Activated CD4-positive, alpha-beta T cell treated with anti-CD3 and anti-CD28 coated beads, Interleukin-2, Interleukin-4, amounts not matched to agents 100 ng/mL and 50 ng/mL, durations not matched to agents 16 hours and 8 hours (primary cell): ENCODE measurements at regions not wholly inside any gene's neighbourhood (a gene's known extent, or its start where the extent isn't known, plus 50 kb on each side); places are given as distances from the start of the nearest gene placed in this dataset.
"Not testable (repeated sequence)": the region's sequence is repeated elsewhere in the genome, so short reads cannot be mapped to it uniquely, and the experiment has no call there.

Source experiments
- DNase-seq: peaks from one replicate; pipeline ENCODE4 v3.0.0-alpha.2; 2020; ENCODE audit warnings: low spot score

DNA sequence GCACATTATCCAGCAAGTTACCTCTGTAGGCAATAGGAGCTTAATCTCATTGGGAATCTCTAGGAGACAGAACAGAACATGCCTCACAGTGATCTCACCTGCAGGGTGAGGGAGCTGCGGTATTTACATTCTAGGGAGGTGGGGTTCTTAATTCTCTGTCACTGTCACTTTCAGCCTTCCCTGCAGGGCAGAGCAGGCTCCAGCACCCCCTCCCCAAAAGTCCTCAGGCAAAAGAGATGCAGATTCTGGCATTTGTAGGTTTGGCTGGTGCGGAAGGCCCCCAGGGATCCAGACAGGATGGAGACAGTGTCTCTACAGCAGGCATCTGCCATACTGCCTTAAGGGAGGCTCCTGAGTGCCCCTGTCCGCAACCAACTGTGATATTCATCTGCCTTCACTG lies 166.4 kb upstream of the ATP6AP2 start:
- DNase-seq: no peak

DNA sequence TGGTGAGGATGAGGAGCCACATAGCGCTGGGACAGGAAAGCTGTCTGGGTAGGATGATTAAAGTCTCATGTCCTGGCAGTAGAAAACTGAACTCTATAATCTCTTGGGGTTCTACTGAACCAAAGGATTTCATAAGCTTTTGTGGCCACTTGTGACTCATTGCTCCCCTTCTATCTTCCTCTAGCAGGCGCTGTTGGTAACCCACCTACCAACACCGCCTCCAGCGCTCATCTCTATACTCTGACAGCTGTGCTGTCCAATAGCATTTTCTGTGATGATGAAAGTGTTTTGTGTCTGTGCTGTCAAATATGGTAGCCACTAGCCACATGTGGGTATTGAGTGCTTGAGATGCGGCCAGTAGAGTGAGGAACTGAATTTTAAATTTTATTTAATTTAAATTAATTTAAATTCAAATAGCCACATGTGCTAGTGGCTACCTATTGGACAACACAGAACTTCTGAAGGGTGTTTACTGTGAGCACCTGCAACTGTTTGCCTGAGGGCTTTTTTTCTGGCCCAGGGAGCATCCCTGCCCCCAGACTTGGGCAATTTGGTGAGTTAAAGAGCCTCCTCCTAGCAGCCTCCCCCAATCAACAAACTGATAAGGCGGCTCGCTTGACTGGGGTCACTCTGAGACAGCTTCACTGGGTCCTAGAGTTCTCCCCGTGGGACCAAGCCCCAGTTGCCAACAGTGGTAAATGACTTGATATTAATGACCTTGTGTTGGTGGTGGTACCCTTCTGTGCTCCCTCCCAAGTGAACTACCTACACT lies 169.2 kb upstream of the ATP6AP2 start:
- peak; percentile 19 for DNase-seq

- no peak for DNase-seq
Measured at GRCh38 chrX:40410859-40411258, 169.9 kb upstream of the ATP6AP2 start.

DNA sequence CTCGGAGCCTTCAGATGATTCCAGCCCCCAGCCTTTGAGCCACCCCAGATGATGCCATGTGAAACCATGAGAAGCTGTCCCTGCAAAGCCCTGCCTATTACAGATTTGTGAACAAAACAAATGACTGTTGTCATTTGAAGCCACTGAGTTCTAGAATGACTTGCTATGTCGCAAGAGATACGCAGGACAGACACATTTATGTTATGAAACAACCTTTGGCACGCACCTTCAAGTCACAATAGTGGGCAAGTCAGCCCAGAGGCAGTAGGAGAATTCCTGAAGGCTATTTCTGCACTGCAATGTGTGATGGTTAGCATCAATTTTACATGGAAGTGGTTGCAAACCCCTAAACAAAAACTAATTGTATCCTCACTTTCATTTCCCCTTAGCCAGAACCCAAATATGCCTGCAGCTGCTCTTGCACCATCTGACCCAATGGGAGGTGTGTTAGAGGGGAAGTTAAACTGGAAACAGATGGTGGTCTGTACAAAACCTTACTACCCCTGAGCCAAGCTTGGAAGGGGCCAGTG lies 174.4 kb upstream of the ATP6AP2 start:
- no peak for DNase-seq

DNA sequence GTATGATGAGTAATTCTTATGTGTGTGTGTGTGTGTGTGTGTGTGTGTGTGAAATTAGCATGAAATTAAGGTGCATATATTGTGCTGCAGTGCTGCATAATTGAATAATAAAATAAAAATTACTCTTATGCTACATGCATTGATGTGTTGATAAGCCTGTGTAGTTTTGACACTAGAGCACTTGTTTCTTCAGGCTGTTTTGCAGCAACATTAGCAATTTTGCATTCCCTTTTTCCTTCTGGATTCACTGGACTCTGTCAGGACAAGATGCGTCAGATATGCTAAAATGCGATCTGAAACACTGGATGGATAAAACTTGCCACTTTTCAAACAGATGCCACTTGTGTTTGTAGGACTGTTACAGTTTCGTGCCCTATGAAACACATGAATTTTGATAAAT lies 175.4 kb upstream of the ATP6AP2 start:
- DNase-seq: no peak

GRCh38 chrX:40403757-40404156 lies 177.0 kb upstream of the ATP6AP2 start:
- DNase-seq: no peak

DNA sequence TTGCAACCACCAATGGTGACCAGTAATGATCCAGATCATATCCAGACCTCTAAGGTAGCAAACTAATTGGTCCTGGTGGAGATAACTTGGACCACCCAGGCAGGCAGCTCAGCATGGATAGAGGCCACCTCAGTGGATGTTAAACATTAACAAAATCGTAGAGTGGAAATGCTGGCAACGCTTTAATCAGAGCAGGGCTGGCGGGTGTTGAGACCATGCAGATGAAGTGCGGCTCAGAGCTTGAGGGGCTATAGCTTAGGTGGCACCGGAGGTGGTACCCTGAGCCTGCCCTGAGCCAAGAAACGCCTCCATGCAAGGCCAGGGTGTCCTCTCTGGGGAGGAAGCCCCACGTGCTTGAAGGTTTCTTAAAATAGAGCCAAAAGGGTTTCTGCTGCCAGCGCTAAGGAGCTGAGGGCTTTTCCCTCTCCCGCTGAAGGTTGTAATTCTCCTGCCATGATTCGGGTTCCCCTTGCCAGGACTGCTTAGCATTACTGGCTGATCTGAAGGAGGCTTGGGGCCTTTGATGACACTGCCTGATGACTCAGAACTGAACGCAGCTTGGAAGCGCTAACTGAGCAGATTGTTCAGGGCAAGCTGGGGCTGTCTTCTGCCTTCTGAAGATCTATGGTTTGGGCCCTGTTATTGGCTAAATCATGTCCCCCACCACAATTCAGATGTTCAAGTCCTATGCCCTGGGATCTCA lies 177.8 kb upstream of the ATP6AP2 start:
- peak; percentile 35 for DNase-seq

DNA sequence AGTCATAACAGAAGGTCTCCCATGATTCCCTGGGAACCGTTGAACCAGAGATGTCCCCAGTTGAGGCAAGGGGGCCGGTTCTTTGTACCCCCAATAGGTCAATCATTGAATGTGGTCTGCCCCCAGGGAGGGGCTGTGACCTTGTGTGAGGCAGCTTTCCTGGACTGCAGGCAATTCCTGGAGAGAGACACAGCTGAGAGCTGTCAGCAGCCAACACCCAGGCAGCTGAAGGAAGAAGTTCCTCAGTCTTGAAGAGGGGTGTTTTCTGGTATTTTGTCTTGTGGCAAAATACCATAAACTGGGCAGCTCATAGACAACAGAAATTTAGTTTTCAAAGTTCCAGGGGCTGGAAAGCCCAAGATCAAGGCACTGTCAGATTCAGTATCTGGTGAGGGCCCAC lies 185.7 kb upstream of the ATP6AP2 start:
- DNase-seq: no peak

DNA sequence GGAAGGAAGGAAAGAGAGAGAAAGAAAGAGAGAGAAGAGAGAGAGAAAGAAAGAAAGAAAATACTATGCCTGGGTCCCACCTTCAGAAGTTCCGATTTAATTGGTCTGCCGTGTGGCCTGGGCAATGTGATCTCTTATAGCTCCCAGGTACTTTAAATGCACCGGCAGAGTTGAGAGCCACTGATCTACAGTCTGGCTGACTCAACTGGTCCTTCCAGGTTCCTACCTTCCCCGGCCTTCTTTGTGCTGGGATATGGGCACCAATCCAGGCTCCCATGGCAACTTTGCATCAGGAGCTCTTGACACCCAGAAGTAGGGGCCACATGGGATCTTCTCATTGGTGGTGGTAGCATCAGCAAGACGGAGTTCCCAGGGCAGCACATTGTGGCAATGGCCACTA lies 186.5 kb upstream of the ATP6AP2 start:
- no peak for DNase-seq

- no peak for DNase-seq
Measured at GRCh38 chrX:40392599-40392998, 188.2 kb upstream of the ATP6AP2 start.

GRCh38 chrX:40391662-40392061 lies 189.1 kb upstream of the ATP6AP2 start:
- no peak for DNase-seq

GRCh38 chrX:40389555-40389954 lies 191.2 kb upstream of the ATP6AP2 start:
- DNase-seq: no peak

GRCh38 chrX:40388441-40388840 lies 192.3 kb upstream of the ATP6AP2 start:
- no peak for DNase-seq

- not testable (repeated sequence) for DNase-seq
Measured at GRCh38 chrX:40387869-40388268, 192.9 kb upstream of the ATP6AP2 start.

DNA sequence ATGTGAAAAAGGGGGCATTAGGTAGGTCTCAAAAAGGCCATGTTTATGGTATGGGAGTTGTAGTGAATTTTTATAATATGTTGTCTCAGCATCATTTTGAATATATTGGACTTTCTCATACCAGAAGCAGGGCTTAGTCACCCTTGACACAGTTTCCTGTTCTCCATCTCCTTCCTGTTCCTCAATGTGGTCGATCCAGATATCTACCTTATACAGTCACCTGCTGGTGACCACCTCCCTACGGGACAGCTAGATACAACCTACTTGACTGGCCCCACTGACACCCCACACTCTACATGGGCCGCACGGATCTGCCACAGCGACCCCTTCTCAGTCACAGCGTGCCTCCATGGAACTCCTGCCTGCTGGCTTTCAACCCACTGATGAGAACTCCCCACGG lies 193.5 kb upstream of the ATP6AP2 start:
- not testable (repeated sequence) for DNase-seq

DNA sequence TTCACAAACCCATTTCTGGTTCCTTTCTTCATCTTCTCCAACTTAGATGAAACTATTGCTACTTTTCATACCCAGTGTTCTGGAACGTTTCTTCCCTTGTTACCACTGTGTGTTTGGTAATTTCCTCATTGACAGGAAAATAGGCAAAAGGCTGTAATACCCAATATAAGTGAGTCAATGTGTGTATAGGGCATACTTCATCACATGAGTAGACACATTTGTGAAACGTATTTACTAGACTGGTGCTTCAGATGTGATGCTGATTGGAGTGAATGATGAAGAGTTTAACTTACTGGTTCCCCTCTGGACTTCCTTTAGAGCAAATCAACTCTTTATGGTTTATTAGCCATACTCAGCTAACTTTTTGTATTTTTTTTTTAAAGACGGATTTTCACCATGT lies 195.1 kb upstream of the ATP6AP2 start:
- DNase-seq: no peak

GRCh38 chrX:40385256-40385655 lies 195.5 kb upstream of the ATP6AP2 start:
- DNase-seq: no peak

DNA sequence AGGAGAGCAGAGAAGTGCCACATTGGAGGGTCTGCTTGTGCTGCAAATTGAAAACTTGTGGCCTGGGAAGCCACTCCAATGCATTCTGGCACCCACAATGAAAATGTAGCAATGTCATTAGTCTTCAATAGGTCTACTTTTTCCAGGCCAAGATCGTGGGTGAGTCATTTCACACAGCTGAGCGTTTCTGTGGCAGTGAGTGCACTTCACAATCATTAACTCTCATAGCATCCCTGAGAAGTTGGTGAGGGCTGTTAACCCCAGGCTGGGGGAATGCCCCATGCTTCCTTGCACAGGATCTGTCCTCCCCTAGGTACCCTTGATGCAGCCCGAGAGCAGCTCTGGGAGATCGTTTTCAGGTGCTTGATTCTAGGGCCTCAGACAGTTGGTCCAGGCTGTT lies 196.8 kb upstream of the ATP6AP2 start:
- DNase-seq: no peak

DNA sequence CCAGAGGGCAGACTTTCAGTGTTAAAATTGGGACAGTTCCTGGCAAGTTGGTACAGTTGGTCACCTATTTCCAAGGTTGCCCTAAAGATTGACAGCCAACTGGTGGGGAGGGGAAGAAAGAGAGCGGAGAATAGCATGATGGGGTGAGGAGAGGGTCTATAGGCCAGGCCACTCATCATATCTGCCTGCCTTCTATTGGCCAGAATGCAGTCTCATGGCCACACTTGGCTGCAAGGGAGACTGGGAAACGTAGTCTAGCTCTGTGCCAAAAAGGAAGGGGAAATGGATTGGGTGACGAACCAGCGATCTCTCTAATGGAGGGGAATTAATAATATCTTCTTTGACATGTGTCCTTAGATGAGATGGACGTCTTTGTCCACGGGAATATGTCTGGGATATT lies 197.4 kb upstream of the ATP6AP2 start:
- no peak for DNase-seq

GRCh38 chrX:40380655-40381488 lies 199.9 kb upstream of the ATP6AP2 start:
- DNase-seq: no peak

- DNase-seq: no peak
Measured at GRCh38 chrX:40377684-40378083, 203.1 kb upstream of the ATP6AP2 start.

DNA sequence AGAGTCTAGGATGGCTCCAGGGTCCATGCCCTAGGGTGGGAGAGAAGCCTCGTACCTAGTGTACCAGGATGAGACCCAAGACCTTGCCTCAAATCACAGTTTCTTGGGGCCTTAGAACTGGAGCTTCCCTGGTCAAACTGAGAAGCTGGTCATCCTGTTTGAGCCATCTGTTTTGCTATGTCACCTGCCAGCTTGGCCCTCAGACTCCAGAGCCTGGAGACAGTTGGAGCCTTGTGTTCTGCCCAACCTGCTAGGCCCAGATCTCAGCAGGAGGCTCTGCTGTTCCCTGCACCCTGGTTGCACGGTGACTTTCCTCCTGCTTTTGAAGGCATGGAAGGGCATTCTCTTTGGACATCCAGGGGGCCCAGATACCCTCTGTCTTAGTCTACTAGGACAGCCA lies 206.3 kb upstream of the ATP6AP2 start:
- DNase-seq: no peak

GRCh38 chrX:40373641-40374040 lies 207.1 kb upstream of the ATP6AP2 start:
- no peak for DNase-seq
